Kasumi-1 (cell line): ENCODE measurements at regions not wholly inside any gene's neighbourhood (a gene's known extent, or its start where the extent isn't known, plus 50 kb on each side); places are given as distances from the start of the nearest gene placed in this dataset.

Experiments
- DNase-seq, 2 experiments: peaks; one replicate each; lab custom pipeline; 2025; lab: John Stamatoyannopoulos, UW

- no peak for DNase-seq
Observed at GRCh38 chr3:76010252-76010651, 224.9 kb upstream of the ZNF717 start.

GRCh38 chr3:76011121-76011520 is 225.8 kb upstream of the ZNF717 start:
- no peak for DNase-seq

- no peak for DNase-seq
Observed at GRCh38 chr3:76015496-76015895, 230.1 kb upstream of the ZNF717 start.

GRCh38 chr3:76016111-76016510 is 230.8 kb upstream of the ZNF717 start:
- no peak for DNase-seq

GRCh38 chr3:76016769-76017439 is 231.6 kb upstream of the ZNF717 start:
- DNase-seq = no peak

- DNase-seq = no peak
Observed at GRCh38 chr3:76021376-76021775, 236.0 kb upstream of the ZNF717 start.

- DNase-seq = peak; percentile 20 to 50
Observed at GRCh38 chr3:76024640-76025039, 239.3 kb upstream of the ZNF717 start.

GRCh38 chr3:76025561-76025960 is 240.2 kb upstream of the ZNF717 start:
- no peak for DNase-seq

- no peak for DNase-seq
Observed at GRCh38 chr3:76026379-76026778, 241.0 kb upstream of the ZNF717 start.

- no peak for DNase-seq
Observed at GRCh38 chr3:76028774-76029173, 243.4 kb upstream of the ZNF717 start.

GRCh38 chr3:76034649-76035048 is 249.3 kb upstream of the ZNF717 start:
- no peak for DNase-seq

- no peak for DNase-seq
Observed at GRCh38 chr3:76035117-76035516, 249.8 kb upstream of the ZNF717 start.

GRCh38 chr3:76038949-76039348 is 253.6 kb upstream of the ZNF717 start:
- DNase-seq = no peak

GRCh38 chr3:76039431-76039830 is 254.1 kb upstream of the ZNF717 start:
- DNase-seq = no peak

GRCh38 chr3:76040946-76041345 is 255.6 kb upstream of the ZNF717 start:
- DNase-seq = no peak

- no peak for DNase-seq
Observed at GRCh38 chr3:76043746-76044145, 258.4 kb upstream of the ZNF717 start.

- peak; percentile 54 to 63 for DNase-seq
Observed at GRCh38 chr3:76044601-76045600, 259.6 kb upstream of the ZNF717 start.

- DNase-seq = no peak
Observed at GRCh38 chr3:76047368-76047767, 262.0 kb upstream of the ZNF717 start.

GRCh38 chr3:76049776-76050175 is 264.4 kb upstream of the ZNF717 start:
- DNase-seq = no peak

- no peak for DNase-seq
Observed at GRCh38 chr3:76051145-76051544, 265.8 kb upstream of the ZNF717 start.

- DNase-seq = no peak
Observed at GRCh38 chr3:76054404-76054803, 269.1 kb upstream of the ZNF717 start.

- no peak for DNase-seq
Observed at GRCh38 chr3:76061654-76062053, 276.3 kb upstream of the ZNF717 start.

GRCh38 chr3:76063019-76063418 is 277.7 kb upstream of the ZNF717 start:
- DNase-seq = no peak
